A549 (cell line): ENCODE measurements at regions not wholly inside any gene's neighbourhood (a gene's known extent, or its start where the extent isn't known, plus 50 kb on each side); places are given as distances from the start of the nearest gene placed in this dataset.

Source experiments
- ATAC-seq, 2 experiments: fragments of 200-7000 bp in 1 of 2; fragments of >200 bp in 1 of 2; cut with Nextera tagmentation in 1 of 2; cut with Tn5 transposase in 1 of 2; 3 replicates each; pipeline versions ENCODE4 v1.8.0 to v1.9.1; 2018 to 2020; ENCODE audit warnings: mild to moderate bottlenecking in 1 of 2, moderate library complexity in 1 of 2
- CTCF ChIA-PET: fragments of 300-600 bp; sonication (Branson Sonifier 250); formaldehyde crosslinking; extraction: SDS; loops from one replicate; lab custom pipeline; 2021; ENCODE audit warnings: antibody characterized with exemption, inconsistent platforms; lab: Yijun Ruan, JAX
- POLR2A ChIA-PET: fragments of 350-600 bp; formaldehyde crosslinking; extraction: SDS; loops from one replicate; lab custom pipeline; 2021; ENCODE audit warnings: antibody characterized with exemption, inconsistent platforms; lab: Yijun Ruan, JAX
- DNase-seq, 2 experiments: peaks; one replicate each; pipeline versions ENCODE4 v3.0.0 to v3.0.0-alpha.2; 2011 to 2016; ENCODE audit warnings: low read depth in 1 of 2, low spot score in 1 of 2
- FAIRE-seq: peaks from 2 replicates; lab custom pipeline; 2011; peaks lifted over from hg19 to GRCh38; lab: Jason Lieb, UNC
- H3K27ac ChIP-seq, 2 experiments: fragments of >200 bp; sonication (Bioruptor Twin); formaldehyde crosslinking; 3 replicates each; pipeline ENCODE4 v1.5.1; 2016 to 2017
- H3K4me1 ChIP-seq: fragments of >200 bp; sonication (Bioruptor Twin); formaldehyde crosslinking; 3 replicates; pipeline ENCODE4 v1.6.1; 2016
- H3K4me2 ChIP-seq: fragments of >200 bp; sonication (Bioruptor Twin); formaldehyde crosslinking; 3 replicates; pipeline ENCODE4 v1.6.1; 2016
- H3K4me3 ChIP-seq: fragments of >200 bp; sonication (Bioruptor Twin); formaldehyde crosslinking; 3 replicates; pipeline ENCODE4 v1.5.1; 2016
- H3K9me3 ChIP-seq: fragments of >200 bp; sonication (Bioruptor Twin); formaldehyde crosslinking; 3 replicates; pipeline ENCODE4 v1.6.1; 2016
- ATOH8 ChIP-seq: fragments of 250-450 bp; sonication (Bioruptor Pico); IDR thresholded peaks from 2 replicates; pipeline ENCODE4 v1.5.0; 2020; ENCODE audit warnings: low read depth, mild to moderate bottlenecking, moderate library complexity
- BHLHE40 ChIP-seq: IDR thresholded peaks from 2 replicates; pipeline ENCODE4 v1.6.1; 2012; ENCODE audit warnings: low read depth, low read length, inconsistent platforms
- CEBPB ChIP-seq, 2 experiments: fragments of >200 bp in 1 of 2; sonication (Bioruptor Twin) in 1 of 2; formaldehyde crosslinking in 1 of 2; IDR thresholded peaks; 2 replicates each; pipeline ENCODE4 v1.6.1; 2012 to 2016
- CHD2 ChIP-seq: fragments of 150-350 bp; IDR thresholded peaks from 2 replicates; pipeline ENCODE4 v1.6.1; 2014; ENCODE audit warnings: low read length; ENCODE audit not compliant: partially characterized antibody
- CHD4 ChIP-seq: fragments of 200-600 bp; sonication (generic); IDR thresholded peaks from 2 replicates; pipeline ENCODE4 v1.6.1; 2016; ENCODE audit warnings: antibody characterized with exemption, mild to moderate bottlenecking, borderline replicate concordance
- EHMT2 ChIP-seq: fragments of 200-600 bp; sonication (generic); IDR thresholded peaks from 2 replicates; pipeline ENCODE4 v1.6.1; 2016; ENCODE audit warnings: antibody characterized with exemption, low read depth, mild to moderate bottlenecking, moderate library complexity
- ELK1 ChIP-seq: fragments of 150-350 bp; IDR thresholded peaks from 2 replicates; pipeline ENCODE4 v1.6.1; 2014; ENCODE audit warnings: low read depth, mild to moderate bottlenecking, low read length
- EP300 ChIP-seq, 2 experiments: fragments of >200 bp; sonication (Bioruptor Twin); formaldehyde crosslinking; IDR thresholded peaks; 2 replicates in 1 of 2; 3 replicates in 1 of 2; pipeline ENCODE4 v1.6.1; 2016 to 2017
- FOSL2 ChIP-seq, 2 experiments: fragments of 450-650 bp in 1 of 2; fragments of >200 bp in 1 of 2; sonication (Bioruptor Twin) in 1 of 2; formaldehyde crosslinking; IDR thresholded peaks; 2 replicates each; pipeline versions ENCODE4 v1.5.0 to v1.6.1; 2016 to 2020; ENCODE audit warnings: mild to moderate bottlenecking in 1 of 2, moderate library complexity in 1 of 2
- HDAC2 ChIP-seq: fragments of 200-600 bp; sonication (generic); IDR thresholded peaks from 2 replicates; pipeline ENCODE4 v1.6.1; 2016
- HEYL ChIP-seq: fragments of 250-450 bp; sonication (Bioruptor Pico); IDR thresholded peaks from 2 replicates; pipeline ENCODE4 v1.8.0; 2021; ENCODE audit warnings: mild to moderate bottlenecking, moderate library complexity
- KDM5A ChIP-seq: fragments of 200-600 bp; sonication (generic); IDR thresholded peaks from 2 replicates; pipeline ENCODE4 v1.6.1; 2016; ENCODE audit warnings: antibody characterized with exemption, mild to moderate bottlenecking
- MAZ ChIP-seq: fragments of 150-350 bp; IDR thresholded peaks from 2 replicates; pipeline ENCODE4 v1.6.1; 2014; ENCODE audit warnings: antibody characterized with exemption, low read depth, low read length, borderline replicate concordance
- MYC ChIP-seq: IDR thresholded peaks from 2 replicates; pipeline ENCODE4 v1.6.1; 2012; ENCODE audit warnings: mild to moderate bottlenecking, inconsistent platforms, low read length, improper control_type of control experiment, borderline replicate concordance
- NR3C1 ChIP-seq: fragments of >200 bp; sonication (Bioruptor Twin); formaldehyde crosslinking; IDR thresholded peaks from 3 replicates; pipeline ENCODE4 v1.6.1; 2017
- PHF8 ChIP-seq: fragments of 200-600 bp; sonication (generic); IDR thresholded peaks from 2 replicates; pipeline ENCODE4 v1.6.1; 2016; ENCODE audit warnings: low read depth, mild to moderate bottlenecking, antibody characterized with exemption, moderate library complexity, borderline replicate concordance
- POLR2A ChIP-seq: IDR thresholded peaks from 2 replicates; pipeline ENCODE4 v1.6.1; 2012; ENCODE audit warnings: mild to moderate bottlenecking, low read length
- POLR2AphosphoS2 ChIP-seq: conservative IDR thresholded peaks from 2 replicates; pipeline ENCODE4 v1.6.1; 2012; ENCODE audit warnings: low read length, improper control_type of control experiment, inconsistent platforms
- RAD21 ChIP-seq, 2 experiments: fragments of >200 bp in 1 of 2; sonication (Bioruptor Twin) in 1 of 2; formaldehyde crosslinking in 1 of 2; IDR thresholded peaks in 1 of 2; conservative IDR thresholded peaks in 1 of 2; 2 replicates in 1 of 2; 3 replicates in 1 of 2; pipeline ENCODE4 v1.6.1; 2012 to 2018; ENCODE audit warnings: inconsistent platforms in 1 of 2
- RARB ChIP-seq: fragments of 250-450 bp; sonication (Bioruptor Pico); IDR thresholded peaks from 2 replicates; pipeline ENCODE4 v1.8.0; 2021; ENCODE audit warnings: mild to moderate bottlenecking, moderate library complexity
- RFX5 ChIP-seq: fragments of 450-650 bp; IDR thresholded peaks from 2 replicates; pipeline ENCODE4 v1.7.1; 2014; ENCODE audit warnings: antibody characterized with exemption, mild to moderate bottlenecking, moderate library complexity
- RNF2 ChIP-seq: fragments of 200-600 bp; sonication (generic); IDR thresholded peaks from 2 replicates; pipeline ENCODE4 v1.6.1; 2016; ENCODE audit warnings: low read depth, mild to moderate bottlenecking, antibody characterized with exemption, moderate library complexity, borderline replicate concordance
- SREBF2 ChIP-seq: fragments of 450-650 bp; IDR thresholded peaks from 2 replicates; pipeline ENCODE4 v1.6.1; 2014; ENCODE audit warnings: mild to moderate bottlenecking, moderate library complexity
- TP53 ChIP-seq: fragments of 250-450 bp; sonication (Bioruptor Pico); IDR thresholded peaks from 2 replicates; pipeline ENCODE4 v1.5.0; 2021; ENCODE audit warnings: mild to moderate bottlenecking, moderate library complexity
- ZFP36 ChIP-seq: fragments of 450-650 bp; IDR thresholded peaks from 2 replicates; pipeline ENCODE4 v1.6.1; 2014; ENCODE audit warnings: borderline replicate concordance; ENCODE audit not compliant: partially characterized antibody
- ZNF302 ChIP-seq: fragments of 250-450 bp; sonication (Bioruptor Pico); IDR thresholded peaks from 2 replicates; pipeline ENCODE4 v1.9.0; 2021; ENCODE audit warnings: inconsistent platforms, mild to moderate bottlenecking, moderate library complexity
- WGBS: methylation state at CpG from one replicate; pipeline ENCODE4 v1.1.6; 2017; ENCODE audit errors: missing lambda C conversion rate; 5-methylcytosine and 5-hydroxymethylcytosine counted together

GRCh38 chr13:31081316-31081715 is 80.4 kb downstream of the HSPH1 start:
- H3K27ac ChIP-seq = no peak overlapping the region
- no peaks in the 10 kb centered on the region for H3K9me3 ChIP-seq
- H3K4me3 ChIP-seq = no peak overlapping the region
- CTCF ChIA-PET = no interaction called here
- H3K4me2 ChIP-seq = no peak overlapping the region
- POLR2A ChIA-PET = no interaction called here
- TF ChIP-seq CEBPB (IDR thresholded peaks at IDR 0.05) (no peak), CHD4 (no peak), EHMT2 (no peak), ATOH8 (CRISPR knock-in tag) (no peak), ZFP36 (no peak), SREBF2 (no peak), ELK1 (no peak), TP53 (CRISPR knock-in tag) (no peak), RAD21 (conservative IDR thresholded peaks at IDR 0.05 in 1 of 2, IDR thresholded peaks at IDR 0.05 in 1 of 2) (no peak), CHD2 (no peak), NR3C1 (no peak)
- TF ChIP-seq, all 56 proteins: peak for 0
- DNase-seq = no peak
- no peaks in the 10 kb centered on the region for H3K4me1 ChIP-seq
- ATAC-seq = no peak
- FAIRE-seq = no peak
- 77% methylated on average over 6 of the region's 6 CpGs for WGBS

GRCh38 chr13:31074756-31075155 is 86.9 kb downstream of the HSPH1 start:
- ATAC-seq (no peak), FAIRE-seq (no peak), DNase-seq (no peak)
- TF ChIP-seq CHD2 (no peak), PHF8 (no peak), RARB (CRISPR knock-in tag) (no peak), HEYL (no peak), ZNF302 (CRISPR knock-in tag) (no peak), FOSL2 (IDR thresholded peaks at IDR 0.05) (no peak), FOSL2 (CRISPR knock-in tag; IDR thresholded peaks at IDR 0.05) (no peak), HDAC2 (no peak), RFX5 (no peak)
- no peak overlapping the region for H3K4me2 ChIP-seq
- H3K4me1 ChIP-seq = no peaks in the 10 kb centered on the region
- H3K27ac ChIP-seq = no peak overlapping the region
- CTCF ChIA-PET = interaction anchor here (0.9 kb wide), 1 partner anchor 11 kb away, joined by 3 read pairs; no protein-coding TSS in a partner anchor
- no peaks in the 10 kb centered on the region for H3K9me3 ChIP-seq
- no peak overlapping the region for H3K4me3 ChIP-seq
- POLR2A ChIA-PET = no interaction called here

- H3K27ac ChIP-seq = no peak overlapping the region
- FAIRE-seq = no peak
- no peak for ATAC-seq
- no peak overlapping the region for H3K4me3 ChIP-seq
- POLR2A ChIA-PET = no interaction called here
- TF ChIP-seq ELK1 = no peak
- TF ChIP-seq MAZ = no peak
- TF ChIP-seq MYC = no peak
- TF ChIP-seq BHLHE40 = no peak
- no peak for TF ChIP-seq RAD21 (conservative IDR thresholded peaks at IDR 0.05 in 1 of 2, IDR thresholded peaks at IDR 0.05 in 1 of 2)
- no peak for TF ChIP-seq RNF2
- no peak for TF ChIP-seq KDM5A
- no peak for TF ChIP-seq EP300 (IDR thresholded peaks at IDR 0.05)
- TF ChIP-seq POLR2AphosphoS2 = no peak
- no peak for TF ChIP-seq POLR2A
- H3K4me2 ChIP-seq = no peak overlapping the region
- DNase-seq = no peak
- H3K4me1 ChIP-seq = no peaks in the 10 kb centered on the region
- WGBS = 39% methylated on average over 4 of the region's 5 CpGs
- CTCF ChIA-PET = interaction anchor here (0.9 kb wide), 1 partner anchor 12 kb away, joined by 3 read pairs; no protein-coding TSS in a partner anchor
- no peaks in the 10 kb centered on the region for H3K9me3 ChIP-seq
Observed at GRCh38 chr13:31073859-31074718, 87.6 kb downstream of the HSPH1 start.
